ENCODE measurements at regions not wholly inside any gene's neighbourhood (a gene's known extent, or its start where the extent isn't known, plus 50 kb on each side); places are given as distances from the start of the nearest gene placed in this dataset.

DNA sequence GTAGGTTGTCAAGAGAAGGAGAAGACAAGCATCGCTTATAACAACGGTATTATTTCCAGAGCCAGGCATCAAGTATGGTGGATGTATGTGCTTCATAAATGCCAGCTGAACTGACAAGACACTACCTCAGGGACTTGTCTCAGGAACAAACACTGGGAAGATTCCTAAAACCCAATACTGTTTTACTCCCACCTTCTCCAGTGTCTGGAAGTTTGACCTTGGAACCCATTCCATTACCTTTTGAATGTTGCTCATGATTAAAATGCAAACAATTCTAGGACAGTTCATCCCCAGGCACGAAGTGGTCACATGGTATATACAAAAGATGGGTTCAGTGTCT, 300.1 kb downstream of the ADGB start:
- in situ Hi-C loops (cut with MboI; ENCODE audit: low pct_unique_long_range_greater_than_20kb, low sequenced_read_pairs) = no loop called here

GRCh38 chr6:146901940-146902816, 302.0 kb upstream of the STXBP5 start:
- in situ Hi-C loops (cut with MboI; ENCODE audit: low pct_unique_long_range_greater_than_20kb, low sequenced_read_pairs) = no loop called here
- DNase-seq = peak; percentile 46

More for the DNA sequence above, 300.1 kb downstream of the ADGB start:
- no peak for DNase-seq

GRCh38 chr6:146902846-146903245, 301.4 kb upstream of the STXBP5 start:
- DNase-seq = no peak
- in situ Hi-C loops (cut with MboI; ENCODE audit: low pct_unique_long_range_greater_than_20kb, low sequenced_read_pairs) = no loop called here

- no peak for DNase-seq
- in situ Hi-C loops (cut with MboI; ENCODE audit: low pct_unique_long_range_greater_than_20kb, low sequenced_read_pairs) = no loop called here
Observed at GRCh38 chr6:146903451-146903850, 300.8 kb upstream of the STXBP5 start.

DNA sequence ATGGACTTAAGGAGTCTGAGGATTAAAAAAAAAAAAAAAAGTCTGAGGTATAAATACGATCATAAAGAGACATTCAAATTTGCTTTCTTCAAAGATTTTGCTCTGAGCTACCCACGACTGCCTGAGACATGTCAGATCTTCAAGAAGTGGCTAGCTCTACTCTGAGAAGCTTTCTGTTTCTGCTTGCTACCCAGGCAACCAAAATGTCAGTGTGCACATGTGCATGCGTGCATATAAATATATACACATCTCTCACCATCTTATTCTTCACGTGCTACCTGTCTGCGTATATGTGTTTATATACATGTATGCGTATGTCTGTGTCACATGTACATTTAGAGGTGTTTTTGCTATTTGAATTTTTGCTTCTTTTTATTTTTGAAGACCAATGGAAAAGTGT, 299.6 kb upstream of the STXBP5 start:
- in situ Hi-C loops (cut with MboI; ENCODE audit: low pct_unique_long_range_greater_than_20kb, low sequenced_read_pairs) = no loop called here
- no peak for DNase-seq

DNA sequence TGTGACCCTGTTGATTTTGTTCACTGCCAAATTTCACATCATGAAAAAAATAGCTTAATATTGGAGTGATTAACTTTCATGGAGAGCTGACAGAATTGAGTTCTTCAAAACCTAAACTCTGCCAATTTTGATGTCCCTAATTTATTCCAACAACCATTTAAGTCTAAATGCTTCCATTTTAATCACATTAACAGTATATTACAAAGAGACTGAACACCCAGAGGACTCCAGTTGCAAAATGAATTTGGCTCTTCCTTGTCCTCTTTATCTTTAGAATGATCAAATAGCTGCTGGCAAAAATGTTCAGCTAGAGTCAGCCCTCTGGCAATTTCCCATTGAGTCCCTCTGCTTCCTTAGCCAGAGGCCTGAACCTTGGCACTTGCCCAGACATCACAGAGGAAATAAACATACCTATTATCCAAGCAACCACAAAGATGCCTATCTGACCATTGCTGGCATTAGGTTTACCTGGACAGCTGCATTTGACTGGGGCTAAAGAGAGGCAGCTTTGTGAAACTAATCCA, 299.0 kb upstream of the STXBP5 start:
- in situ Hi-C loops (cut with MboI; ENCODE audit: low pct_unique_long_range_greater_than_20kb, low sequenced_read_pairs) = no loop called here
- DNase-seq = no peak

- no peak for DNase-seq
- in situ Hi-C loops (cut with MboI; ENCODE audit: low pct_unique_long_range_greater_than_20kb, low sequenced_read_pairs) = no loop called here
Observed at GRCh38 chr6:146908786-146909185, 295.4 kb upstream of the STXBP5 start.

DNA sequence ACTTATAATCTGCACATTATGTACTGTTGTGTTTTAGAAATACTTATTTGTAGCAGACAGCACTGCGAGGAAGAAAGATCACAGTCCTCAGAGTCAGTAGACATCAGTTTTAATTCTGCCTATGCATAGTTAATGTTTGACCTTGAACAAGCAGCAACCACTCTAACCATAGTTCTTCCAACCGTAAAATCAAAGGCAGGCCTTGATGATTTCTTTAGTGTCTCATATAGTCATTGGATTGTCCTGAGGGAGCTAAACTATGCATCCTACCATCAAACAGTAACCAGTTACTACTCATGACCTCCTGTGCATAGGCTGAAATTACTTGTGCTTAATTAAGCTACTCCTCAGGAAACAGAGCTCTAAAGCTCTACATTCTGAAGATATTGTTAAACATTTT, 294.8 kb upstream of the STXBP5 start:
- in situ Hi-C loops (cut with MboI; ENCODE audit: low pct_unique_long_range_greater_than_20kb, low sequenced_read_pairs) = no loop called here
- DNase-seq = no peak

DNA sequence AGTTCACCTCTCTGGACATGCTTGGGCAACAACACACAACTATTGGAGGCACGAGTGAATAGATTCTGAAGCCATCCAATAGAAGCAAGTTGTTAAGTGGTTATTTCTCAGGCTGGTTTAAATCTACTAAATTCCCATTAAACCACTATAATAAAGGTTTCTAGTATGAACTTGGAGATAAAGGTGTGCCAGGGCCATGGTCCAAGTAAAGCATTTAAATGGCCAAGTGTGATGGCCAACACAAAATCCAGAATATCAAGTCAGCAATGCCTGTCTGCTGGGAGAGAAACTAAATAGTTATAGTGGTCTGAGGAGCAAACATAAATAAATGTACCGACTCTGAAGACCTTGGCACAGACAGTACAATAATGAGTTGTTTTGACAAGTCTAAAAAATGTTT, 294.3 kb upstream of the STXBP5 start:
- DNase-seq = no peak
- in situ Hi-C loops (cut with MboI; ENCODE audit: low pct_unique_long_range_greater_than_20kb, low sequenced_read_pairs) = no loop called here

GRCh38 chr6:146910611-146911010, 293.6 kb upstream of the STXBP5 start:
- in situ Hi-C loops (cut with MboI; ENCODE audit: low pct_unique_long_range_greater_than_20kb, low sequenced_read_pairs) = no loop called here
- no peak for DNase-seq

GRCh38 chr6:146911635-146912215, 292.5 kb upstream of the STXBP5 start:
- in situ Hi-C loops (cut with MboI; ENCODE audit: low pct_unique_long_range_greater_than_20kb, low sequenced_read_pairs) = no loop called here
- no peak for DNase-seq

- DNase-seq = no peak
- in situ Hi-C loops (cut with MboI; ENCODE audit: low pct_unique_long_range_greater_than_20kb, low sequenced_read_pairs) = no loop called here
Observed at GRCh38 chr6:146912730-146913685, 291.2 kb upstream of the STXBP5 start.

- in situ Hi-C loops (cut with MboI; ENCODE audit: low pct_unique_long_range_greater_than_20kb, low sequenced_read_pairs) = no loop called here
- DNase-seq = peak; percentile 87
Observed at GRCh38 chr6:146913842-146914488, 290.3 kb upstream of the STXBP5 start.

DNA sequence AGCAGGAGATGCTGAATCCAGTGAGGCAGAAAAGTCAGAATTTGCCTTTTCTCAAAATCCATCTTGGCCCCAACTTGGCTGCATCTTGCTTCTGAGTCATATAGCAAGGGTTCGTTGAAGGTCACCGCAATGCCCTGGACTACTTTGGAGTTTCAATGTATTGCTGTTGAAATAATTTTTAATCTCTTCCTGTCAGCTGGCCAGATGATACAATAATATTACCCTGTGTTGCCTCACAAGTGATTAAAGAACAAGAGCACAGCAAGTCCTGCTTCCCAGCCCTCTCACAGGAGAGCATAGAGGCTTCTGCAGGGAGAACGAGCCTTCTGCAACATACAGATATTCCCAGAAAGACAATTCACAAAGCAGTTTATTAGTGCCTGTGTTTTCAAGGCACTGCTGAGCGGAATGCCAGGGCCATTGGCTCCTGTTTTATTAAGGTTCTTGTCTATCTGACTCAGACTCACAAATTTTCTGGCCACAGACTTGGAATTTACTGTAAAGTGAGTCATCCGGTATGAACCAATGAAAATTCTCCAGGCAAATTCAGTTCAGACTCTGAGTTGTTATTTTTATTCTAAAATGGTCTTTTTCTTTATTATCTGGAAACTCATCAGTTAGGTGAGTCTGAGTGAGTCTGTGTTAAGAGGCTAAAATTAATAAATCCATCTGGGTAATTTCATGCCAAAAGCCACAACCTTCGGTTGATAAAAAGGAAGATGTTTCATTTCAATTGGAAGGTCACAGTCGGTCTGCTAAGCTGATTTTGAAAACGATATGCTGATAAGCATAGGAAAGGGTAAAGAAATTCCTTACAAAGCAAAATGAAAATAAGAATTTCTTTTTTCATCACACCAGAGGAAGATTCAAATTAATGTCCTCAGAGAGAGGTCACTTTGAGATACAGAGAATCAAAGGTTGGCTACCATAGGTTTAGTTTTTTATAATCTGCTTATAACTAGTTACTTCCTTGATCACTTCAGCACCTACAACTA, 289.4 kb upstream of the STXBP5 start:
- in situ Hi-C loops (cut with MboI; ENCODE audit: low pct_unique_long_range_greater_than_20kb, low sequenced_read_pairs) = no loop called here
- DNase-seq = peak; percentile 38

DNA sequence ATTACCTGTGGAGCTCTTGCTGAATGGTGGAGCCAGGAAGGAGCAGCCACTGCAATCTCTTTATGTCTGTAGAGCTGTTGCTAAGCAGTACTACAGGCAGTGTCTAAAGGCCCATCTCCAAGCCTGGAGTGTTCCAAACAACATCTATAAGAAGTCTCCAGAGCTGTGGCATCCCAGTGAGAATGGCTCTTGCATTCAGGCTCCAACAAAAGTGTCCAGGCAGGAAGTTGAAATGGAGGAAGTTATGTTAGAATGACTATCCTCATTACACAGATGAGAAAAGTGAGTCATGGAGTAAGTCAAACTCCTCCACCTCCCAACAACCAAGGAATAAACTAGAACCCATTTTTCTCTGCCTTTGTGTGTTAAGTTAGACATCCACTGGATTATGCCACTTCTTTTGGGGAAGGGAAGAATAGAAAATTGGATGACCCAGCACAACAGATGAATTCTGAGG, 288.5 kb upstream of the STXBP5 start:
- in situ Hi-C loops (cut with MboI; ENCODE audit: low pct_unique_long_range_greater_than_20kb, low sequenced_read_pairs) = no loop called here
- no peak for DNase-seq

DNA sequence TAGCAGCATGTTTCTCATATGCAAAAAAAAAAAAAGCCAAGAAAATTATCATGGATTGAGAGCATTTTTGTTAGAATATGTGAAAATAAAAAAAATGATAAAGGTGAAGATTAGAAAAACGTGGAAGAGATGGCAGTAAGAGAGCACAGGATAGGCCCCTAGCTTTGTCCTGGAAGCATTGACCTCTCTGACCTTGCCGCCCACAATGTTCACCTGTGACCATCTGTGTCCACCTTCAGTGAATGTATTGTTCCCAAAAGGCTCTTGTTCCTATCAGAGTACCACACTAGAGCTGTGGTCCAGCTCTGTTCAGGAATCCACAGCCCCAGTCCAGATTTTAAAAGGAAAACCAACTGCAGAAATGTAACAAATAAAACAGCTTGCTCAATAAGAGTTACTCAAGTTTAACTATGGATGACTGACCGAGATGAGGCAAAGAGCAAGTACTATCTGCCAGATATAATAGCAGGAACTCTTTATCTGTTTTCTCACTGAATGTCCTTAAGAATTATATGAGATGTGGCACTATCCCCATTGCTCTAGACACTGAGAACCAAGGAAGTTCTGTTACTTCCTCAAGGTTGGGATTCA, 287.7 kb upstream of the STXBP5 start:
- in situ Hi-C loops (cut with MboI; ENCODE audit: low pct_unique_long_range_greater_than_20kb, low sequenced_read_pairs) = no loop called here
- DNase-seq = no peak

GRCh38 chr6:146917182-146917581, 287.0 kb upstream of the STXBP5 start:
- in situ Hi-C loops (cut with MboI; ENCODE audit: low pct_unique_long_range_greater_than_20kb, low sequenced_read_pairs) = no loop called here
- no peak for DNase-seq

DNA sequence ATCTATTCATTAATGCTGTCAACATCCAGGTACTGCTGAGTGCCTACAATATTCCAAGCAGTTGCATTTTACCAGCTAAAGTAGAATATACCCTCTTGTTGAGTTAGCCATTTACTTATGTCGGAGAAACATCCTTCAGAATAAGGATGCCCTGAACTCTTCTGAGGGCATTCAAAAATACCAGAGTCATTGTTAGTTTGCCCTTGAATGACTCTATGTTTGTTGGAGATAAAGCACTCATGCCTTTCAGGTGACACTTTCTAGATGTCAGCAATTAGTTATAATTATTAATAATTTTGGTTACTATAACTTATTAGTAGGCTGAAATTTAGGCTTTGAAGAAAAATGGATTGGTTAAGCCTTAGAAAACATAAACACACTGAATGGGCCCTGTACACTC, 286.2 kb upstream of the STXBP5 start:
- in situ Hi-C loops (cut with MboI; ENCODE audit: low pct_unique_long_range_greater_than_20kb, low sequenced_read_pairs) = no loop called here
- DNase-seq = no peak
